ENCODE measurements at regions not wholly inside any gene's neighbourhood (a gene's known extent, or its start where the extent isn't known, plus 50 kb on each side); places are given as distances from the start of the nearest gene placed in this dataset.

DNA sequence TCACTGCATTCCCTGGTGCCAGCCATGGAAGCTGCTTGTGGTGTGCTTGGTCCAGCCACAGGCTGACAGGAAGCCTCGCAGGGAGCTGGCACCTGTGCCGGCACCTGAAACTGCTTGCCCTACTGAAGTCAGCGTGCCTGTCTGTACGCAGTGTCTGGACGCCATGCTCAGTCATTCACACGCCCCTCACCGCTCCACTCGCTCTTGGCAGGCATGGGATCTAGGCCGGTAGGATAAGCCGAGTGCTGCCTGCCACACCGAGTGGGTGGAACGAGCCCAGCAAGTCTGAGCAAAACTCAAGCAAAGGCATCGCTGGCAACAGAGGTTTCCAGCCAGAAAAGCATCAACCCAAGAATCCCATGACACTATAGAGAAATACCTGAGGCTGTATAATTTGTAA lies 350.6 kb downstream of the CDH11 start:
- TF ChIP-seq, protein P1, sequence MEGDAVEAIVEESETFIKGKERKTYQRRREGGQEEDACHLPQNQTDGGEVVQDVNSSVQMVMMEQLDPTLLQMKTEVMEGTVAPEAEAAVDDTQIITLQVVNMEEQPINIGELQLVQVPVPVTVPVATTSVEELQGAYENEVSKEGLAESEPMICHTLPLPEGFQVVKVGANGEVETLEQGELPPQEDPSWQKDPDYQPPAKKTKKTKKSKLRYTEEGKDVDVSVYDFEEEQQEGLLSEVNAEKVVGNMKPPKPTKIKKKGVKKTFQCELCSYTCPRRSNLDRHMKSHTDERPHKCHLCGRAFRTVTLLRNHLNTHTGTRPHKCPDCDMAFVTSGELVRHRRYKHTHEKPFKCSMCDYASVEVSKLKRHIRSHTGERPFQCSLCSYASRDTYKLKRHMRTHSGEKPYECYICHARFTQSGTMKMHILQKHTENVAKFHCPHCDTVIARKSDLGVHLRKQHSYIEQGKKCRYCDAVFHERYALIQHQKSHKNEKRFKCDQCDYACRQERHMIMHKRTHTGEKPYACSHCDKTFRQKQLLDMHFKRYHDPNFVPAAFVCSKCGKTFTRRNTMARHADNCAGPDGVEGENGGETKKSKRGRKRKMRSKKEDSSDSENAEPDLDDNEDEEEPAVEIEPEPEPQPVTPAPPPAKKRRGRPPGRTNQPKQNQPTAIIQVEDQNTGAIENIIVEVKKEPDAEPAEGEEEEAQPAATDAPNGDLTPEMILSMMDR (IDR thresholded peaks at IDR 0.05): no peak
- TF ChIP-seq EP300 (IDR thresholded peaks at IDR 0.05; ENCODE audit: low read depth) (no peak), POLR2A (IDR thresholded peaks at IDR 0.05) (no peak)

Measured in transverse colon (tissue), 3 donors.